ENCODE measurements at regions not wholly inside any gene's neighbourhood (a gene's known extent, or its start where the extent isn't known, plus 50 kb on each side); places are given as distances from the start of the nearest gene placed in this dataset.

DNA sequence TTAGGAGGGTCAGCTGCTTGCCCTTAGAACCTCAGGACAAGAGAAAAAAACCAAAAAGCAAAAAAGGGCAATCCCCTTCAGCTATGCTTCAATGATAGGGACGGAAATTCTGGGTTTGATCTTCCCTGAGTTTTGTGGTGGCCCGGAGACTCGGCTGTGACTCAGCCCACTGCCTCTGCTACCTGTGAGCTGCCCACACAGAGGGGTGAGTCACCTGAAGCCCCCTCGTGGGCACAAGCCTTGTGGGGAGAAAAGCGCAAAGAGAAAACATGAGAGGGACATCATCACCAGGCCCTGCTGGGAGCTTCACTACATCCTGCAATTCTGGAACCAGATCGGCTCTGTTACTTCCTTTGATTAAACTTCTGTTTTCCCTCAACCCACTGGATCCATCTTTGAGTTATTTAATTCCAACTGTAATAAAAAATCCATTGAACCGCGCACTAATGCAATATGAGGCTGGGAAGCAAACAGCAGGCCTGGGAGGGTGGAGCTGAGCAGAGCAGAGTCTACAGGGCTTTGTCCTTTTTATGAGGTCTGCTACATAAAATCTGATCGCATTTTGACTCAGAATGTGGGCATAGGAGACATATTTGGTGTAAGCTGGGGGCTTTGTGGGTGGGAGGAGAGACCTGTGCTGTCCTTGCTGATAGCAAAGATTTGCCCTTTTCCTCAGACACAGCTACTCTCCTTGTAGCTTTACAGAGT lies 58.7 kb upstream of the STUM start:
- TF ChIP-seq, protein P1, sequence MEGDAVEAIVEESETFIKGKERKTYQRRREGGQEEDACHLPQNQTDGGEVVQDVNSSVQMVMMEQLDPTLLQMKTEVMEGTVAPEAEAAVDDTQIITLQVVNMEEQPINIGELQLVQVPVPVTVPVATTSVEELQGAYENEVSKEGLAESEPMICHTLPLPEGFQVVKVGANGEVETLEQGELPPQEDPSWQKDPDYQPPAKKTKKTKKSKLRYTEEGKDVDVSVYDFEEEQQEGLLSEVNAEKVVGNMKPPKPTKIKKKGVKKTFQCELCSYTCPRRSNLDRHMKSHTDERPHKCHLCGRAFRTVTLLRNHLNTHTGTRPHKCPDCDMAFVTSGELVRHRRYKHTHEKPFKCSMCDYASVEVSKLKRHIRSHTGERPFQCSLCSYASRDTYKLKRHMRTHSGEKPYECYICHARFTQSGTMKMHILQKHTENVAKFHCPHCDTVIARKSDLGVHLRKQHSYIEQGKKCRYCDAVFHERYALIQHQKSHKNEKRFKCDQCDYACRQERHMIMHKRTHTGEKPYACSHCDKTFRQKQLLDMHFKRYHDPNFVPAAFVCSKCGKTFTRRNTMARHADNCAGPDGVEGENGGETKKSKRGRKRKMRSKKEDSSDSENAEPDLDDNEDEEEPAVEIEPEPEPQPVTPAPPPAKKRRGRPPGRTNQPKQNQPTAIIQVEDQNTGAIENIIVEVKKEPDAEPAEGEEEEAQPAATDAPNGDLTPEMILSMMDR (IDR thresholded peaks at IDR 0.05), result no peak
- TF ChIP-seq POLR2A (IDR thresholded peaks at IDR 0.05), result no peak

Data from uterus (tissue), 2 donors.